Peyer's patch (tissue), 4 donors: ENCODE measurements at regions not wholly inside any gene's neighbourhood (a gene's known extent, or its start where the extent isn't known, plus 50 kb on each side); places are given as distances from the start of the nearest gene placed in this dataset.

ENCODE experiments used
- POLR2A ChIP-seq, 2 donors: fragments of 450-650 bp; IDR thresholded peaks; one replicate each; pipeline ENCODE4 v1.5.1; 2017; ENCODE audit warnings: antibody characterized with exemption in 2 of 2, mild to moderate bottlenecking in 2 of 2, moderate library complexity in 2 of 2
- TF ChIP-seq, protein P1 (sequence below), 6 experiments: fragments of 450-650 bp in 4 of 6; fragments of 200-600 bp in 2 of 6; sonication (generic) in 1 of 6; IDR thresholded peaks; one replicate each; pipeline ENCODE4 v1.5.1; 2017 to 2019; ENCODE audit warnings: antibody characterized with exemption in 6 of 6, mild to moderate bottlenecking in 3 of 6, moderate library complexity in 1 of 6

DNA sequence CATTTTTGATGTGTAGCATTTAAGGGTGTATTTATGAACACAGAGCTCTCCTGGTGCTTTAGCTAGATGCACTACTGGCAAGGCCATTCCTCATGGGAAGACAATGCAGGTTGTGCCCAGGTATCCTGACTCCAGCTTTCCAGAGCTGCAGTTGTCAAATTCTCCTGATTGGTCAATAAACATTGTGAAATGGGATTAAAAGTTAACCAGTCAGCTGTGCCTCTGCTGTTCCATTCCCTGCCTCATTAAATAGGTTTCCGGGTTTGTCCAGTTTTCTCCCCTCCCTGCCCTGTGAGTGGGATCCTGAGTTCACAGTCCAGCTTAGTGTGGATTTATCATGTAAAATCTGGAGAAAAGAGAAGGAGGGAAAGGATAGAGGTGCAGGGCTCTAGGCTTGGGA is 207.3 kb downstream of the SQOR start:
- TF ChIP-seq, protein P1, sequence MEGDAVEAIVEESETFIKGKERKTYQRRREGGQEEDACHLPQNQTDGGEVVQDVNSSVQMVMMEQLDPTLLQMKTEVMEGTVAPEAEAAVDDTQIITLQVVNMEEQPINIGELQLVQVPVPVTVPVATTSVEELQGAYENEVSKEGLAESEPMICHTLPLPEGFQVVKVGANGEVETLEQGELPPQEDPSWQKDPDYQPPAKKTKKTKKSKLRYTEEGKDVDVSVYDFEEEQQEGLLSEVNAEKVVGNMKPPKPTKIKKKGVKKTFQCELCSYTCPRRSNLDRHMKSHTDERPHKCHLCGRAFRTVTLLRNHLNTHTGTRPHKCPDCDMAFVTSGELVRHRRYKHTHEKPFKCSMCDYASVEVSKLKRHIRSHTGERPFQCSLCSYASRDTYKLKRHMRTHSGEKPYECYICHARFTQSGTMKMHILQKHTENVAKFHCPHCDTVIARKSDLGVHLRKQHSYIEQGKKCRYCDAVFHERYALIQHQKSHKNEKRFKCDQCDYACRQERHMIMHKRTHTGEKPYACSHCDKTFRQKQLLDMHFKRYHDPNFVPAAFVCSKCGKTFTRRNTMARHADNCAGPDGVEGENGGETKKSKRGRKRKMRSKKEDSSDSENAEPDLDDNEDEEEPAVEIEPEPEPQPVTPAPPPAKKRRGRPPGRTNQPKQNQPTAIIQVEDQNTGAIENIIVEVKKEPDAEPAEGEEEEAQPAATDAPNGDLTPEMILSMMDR (IDR thresholded peaks at IDR 0.05), result no peak
- no peak for TF ChIP-seq POLR2A (IDR thresholded peaks at IDR 0.05)
